K562 (cell line): ENCODE measurements at regions not wholly inside any gene's neighbourhood (a gene's known extent, or its start where the extent isn't known, plus 50 kb on each side); places are given as distances from the start of the nearest gene placed in this dataset.

Experiments used
- GTF2E2 ChIP-seq: fragments of 200-800 bp; sonication (Bioruptor generic); IDR thresholded peaks from 2 replicates; pipeline ENCODE4 v1.6.1; 2016; ENCODE audit warnings: missing genetic modification characterization, missing compliant biosample characterization
- NR2C2 ChIP-seq, 2 experiments: fragments of 200-800 bp in 1 of 2; sonication (Bioruptor generic) in 1 of 2; sonication (generic) in 1 of 2; formaldehyde crosslinking in 1 of 2; IDR thresholded peaks; 2 replicates each; pipeline versions ENCODE4 v1.6.1 to v1.8.0; 2016 to 2022; ENCODE audit warnings: mild to moderate bottlenecking in 1 of 2, missing compliant biosample characterization in 1 of 2, missing genetic modification characterization in 1 of 2, missing genetic modification reagents in 1 of 2
- POLR2AphosphoS5 ChIP-seq: IDR thresholded peaks from 2 replicates; pipeline ENCODE4 v1.6.1; 2011; ENCODE audit warnings: mild to moderate bottlenecking, low read depth, low read length, moderate library complexity; ENCODE audit not compliant: control insufficient read depth, insufficient read depth
- SMC3 ChIP-seq: conservative IDR thresholded peaks from 2 replicates; pipeline ENCODE4 v1.6.1; 2011; ENCODE audit warnings: low read depth, low read length, improper control_type of control experiment; ENCODE audit not compliant: insufficient read depth
- SP1 ChIP-seq: sonication (generic); formaldehyde crosslinking; IDR thresholded peaks from 2 replicates; pipeline ENCODE4 v1.8.1; 2022; ENCODE audit warnings: mild to moderate bottlenecking, missing genetic modification reagents
- SUPT5H ChIP-seq: fragments of 450-650 bp; IDR thresholded peaks from 2 replicates; pipeline ENCODE4 v1.6.1; 2016
- ZNF197 ChIP-seq: fragments of 200-800 bp; sonication (Bioruptor generic); IDR thresholded peaks from 2 replicates; pipeline ENCODE4 v1.6.1; 2016; ENCODE audit warnings: low read depth, missing genetic modification characterization, missing compliant biosample characterization
- TF ChIP-seq, protein P1 (sequence below): sonication (generic); formaldehyde crosslinking; IDR thresholded peaks from 2 replicates; pipeline ENCODE4 v1.8.1; 2023; ENCODE audit warnings: mild to moderate bottlenecking, missing genetic modification reagents
- TF ChIP-seq, protein P2 (sequence below), 3 experiments: IDR thresholded peaks in 2 of 3; conservative IDR thresholded peaks in 1 of 3; 2 replicates each; pipeline ENCODE4 v1.5.1; 2011 to 2012; ENCODE audit warnings: low read length in 3 of 3, mild to moderate bottlenecking in 3 of 3, control low read depth in 2 of 3, improper control_type of control experiment in 1 of 3, inconsistent platforms in 1 of 3, low read depth in 1 of 3, mixed read lengths in 1 of 3, moderate library complexity in 1 of 3; ENCODE audit not compliant: insufficient read depth in 2 of 3

DNA sequence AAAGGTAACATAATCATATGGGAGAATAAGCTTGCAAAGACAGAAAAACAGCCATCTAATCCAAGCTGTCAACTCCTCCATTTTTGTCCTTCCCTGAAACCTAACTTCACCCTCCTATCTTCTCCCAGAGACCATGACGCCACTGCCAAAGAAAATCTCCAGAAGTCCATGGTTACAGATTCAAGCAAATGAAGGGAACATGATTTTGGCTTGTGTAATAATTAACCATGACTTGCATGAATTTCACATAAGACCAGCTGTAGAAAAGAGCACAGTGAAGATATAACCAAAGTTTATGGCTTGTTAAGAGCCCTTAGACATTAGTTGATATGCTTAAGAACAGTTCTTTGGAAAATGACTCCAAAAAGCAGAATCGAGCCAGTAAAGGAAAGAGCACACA lies 342.1 kb upstream of the NRSN1 start:
- TF ChIP-seq, protein P1, sequence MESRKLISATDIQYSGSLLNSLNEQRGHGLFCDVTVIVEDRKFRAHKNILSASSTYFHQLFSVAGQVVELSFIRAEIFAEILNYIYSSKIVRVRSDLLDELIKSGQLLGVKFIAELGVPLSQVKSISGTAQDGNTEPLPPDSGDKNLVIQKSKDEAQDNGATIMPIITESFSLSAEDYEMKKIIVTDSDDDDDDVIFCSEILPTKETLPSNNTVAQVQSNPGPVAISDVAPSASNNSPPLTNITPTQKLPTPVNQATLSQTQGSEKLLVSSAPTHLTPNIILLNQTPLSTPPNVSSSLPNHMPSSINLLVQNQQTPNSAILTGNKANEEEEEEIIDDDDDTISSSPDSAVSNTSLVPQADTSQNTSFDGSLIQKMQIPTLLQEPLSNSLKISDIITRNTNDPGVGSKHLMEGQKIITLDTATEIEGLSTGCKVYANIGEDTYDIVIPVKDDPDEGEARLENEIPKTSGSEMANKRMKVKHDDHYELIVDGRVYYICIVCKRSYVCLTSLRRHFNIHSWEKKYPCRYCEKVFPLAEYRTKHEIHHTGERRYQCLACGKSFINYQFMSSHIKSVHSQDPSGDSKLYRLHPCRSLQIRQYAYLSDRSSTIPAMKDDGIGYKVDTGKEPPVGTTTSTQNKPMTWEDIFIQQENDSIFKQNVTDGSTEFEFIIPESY (CRISPR knock-in tag) = no peak
- TF ChIP-seq ZNF197 (CRISPR knock-in tag) (no peak), SMC3 (no peak), NR2C2 (CRISPR knock-in tag; IDR thresholded peaks at IDR 0.05) (no peak), NR2C2 (tag; IDR thresholded peaks at IDR 0.05) (no peak), SUPT5H (no peak), POLR2AphosphoS5 (no peak), SP1 (CRISPR knock-in tag) (no peak), GTF2E2 (tag) (no peak)
- TF ChIP-seq, protein P2, sequence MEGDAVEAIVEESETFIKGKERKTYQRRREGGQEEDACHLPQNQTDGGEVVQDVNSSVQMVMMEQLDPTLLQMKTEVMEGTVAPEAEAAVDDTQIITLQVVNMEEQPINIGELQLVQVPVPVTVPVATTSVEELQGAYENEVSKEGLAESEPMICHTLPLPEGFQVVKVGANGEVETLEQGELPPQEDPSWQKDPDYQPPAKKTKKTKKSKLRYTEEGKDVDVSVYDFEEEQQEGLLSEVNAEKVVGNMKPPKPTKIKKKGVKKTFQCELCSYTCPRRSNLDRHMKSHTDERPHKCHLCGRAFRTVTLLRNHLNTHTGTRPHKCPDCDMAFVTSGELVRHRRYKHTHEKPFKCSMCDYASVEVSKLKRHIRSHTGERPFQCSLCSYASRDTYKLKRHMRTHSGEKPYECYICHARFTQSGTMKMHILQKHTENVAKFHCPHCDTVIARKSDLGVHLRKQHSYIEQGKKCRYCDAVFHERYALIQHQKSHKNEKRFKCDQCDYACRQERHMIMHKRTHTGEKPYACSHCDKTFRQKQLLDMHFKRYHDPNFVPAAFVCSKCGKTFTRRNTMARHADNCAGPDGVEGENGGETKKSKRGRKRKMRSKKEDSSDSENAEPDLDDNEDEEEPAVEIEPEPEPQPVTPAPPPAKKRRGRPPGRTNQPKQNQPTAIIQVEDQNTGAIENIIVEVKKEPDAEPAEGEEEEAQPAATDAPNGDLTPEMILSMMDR (IDR thresholded peaks at IDR 0.05 in 2 of 3, conservative IDR thresholded peaks at IDR 0.05 in 1 of 3; ENCODE audit: insufficient read depth in 2 of 3, low read depth in 1 of 3, low read length in 3 of 3) = no peak
